PC-3 (cell line): ENCODE measurements at regions not wholly inside any gene's neighbourhood (a gene's known extent, or its start where the extent isn't known, plus 50 kb on each side); places are given as distances from the start of the nearest gene placed in this dataset.
A peak's percentile ranks its signal among the peaks of the same experiment; 100 is the strongest.
"Not testable (repeated sequence)": the region's sequence is repeated elsewhere in the genome, so short reads cannot be mapped to it uniquely, and the experiment has no call there.

Experiments
- ATAC-seq: fragments of 200-7000 bp; cut with Tn5 transposase; 2 replicates; pipeline ENCODE4 v1.9.1; 2020; ENCODE audit warnings: mild to moderate bottlenecking, moderate library complexity
- BruUV-seq: library from RNA; stranded (reverse); fragments of 400-500 nt; replicated peaks from 2 replicates; lab custom pipeline; 2021; lab: Mats Ljungman, UMichigan
- CTCF ChIA-PET: fragments of 300-600 bp; sonication (Branson Sonifier 250); formaldehyde crosslinking; loops from one replicate; lab custom pipeline; 2022; ENCODE audit warnings: antibody characterized with exemption; lab: Charles Lee
- POLR2A ChIA-PET: fragments of 300-600 bp; sonication (Branson Sonifier 250); formaldehyde crosslinking; loops from one replicate; lab custom pipeline; 2022; ENCODE audit warnings: antibody characterized with exemption; ENCODE audit not compliant: unreplicated experiment; lab: Charles Lee
- DNase-seq: peaks from one replicate; pipeline ENCODE4 v3.0.0-alpha.2; 2015
- H2AFZ ChIP-seq: fragments of 300-600 bp; sonication (generic); 2 replicates; pipeline ENCODE4 v1.6.0; 2016; ENCODE audit warnings: antibody characterized with exemption, low read length
- H3F3A ChIP-seq: fragments of 300-600 bp; sonication (generic); one replicate; pipeline ENCODE4 v1.6.0; 2017; ENCODE audit warnings: antibody characterized with exemption, low read length, control low read depth, mild to moderate bottlenecking; ENCODE audit not compliant: unreplicated experiment
- H3K27ac ChIP-seq: fragments of 300-600 bp; sonication (generic); 2 replicates; pipeline ENCODE4 v1.5.1; 2016; ENCODE audit warnings: mild to moderate bottlenecking, low read length
- H3K27me3 ChIP-seq: fragments of 300-600 bp; sonication (generic); 2 replicates; pipeline ENCODE4 v1.6.1; 2016; ENCODE audit warnings: low read length, mixed read lengths
- H3K36me3 ChIP-seq: fragments of 300-600 bp; sonication (generic); 2 replicates; pipeline ENCODE4 v1.6.1; 2016; ENCODE audit warnings: low read depth, mixed run types, low read length, mixed read lengths
- H3K4me1 ChIP-seq: fragments of 300-600 bp; sonication (generic); 2 replicates; pipeline ENCODE4 v1.5.1; 2016; ENCODE audit warnings: low read length; ENCODE audit not compliant: insufficient read depth
- H3K4me2 ChIP-seq: fragments of 300-600 bp; sonication (generic); 2 replicates; pipeline ENCODE4 v1.6.0; 2016; ENCODE audit warnings: low read length
- H3K4me3 ChIP-seq: fragments of 300-600 bp; sonication (generic); 2 replicates; pipeline ENCODE4 v1.5.1; 2016; ENCODE audit warnings: mild to moderate bottlenecking, low read length, mixed read lengths
- H3K79me2 ChIP-seq: fragments of 300-600 bp; sonication (generic); 2 replicates; pipeline ENCODE4 v1.6.1; 2017; ENCODE audit warnings: low read length, mixed read lengths
- H3K9ac ChIP-seq: fragments of 300-600 bp; sonication (generic); 2 replicates; pipeline ENCODE4 v1.6.0; 2016; ENCODE audit warnings: mild to moderate bottlenecking, low read length
- H3K9me2 ChIP-seq: fragments of 300-600 bp; sonication (generic); replicated peaks from 2 replicates; pipeline ENCODE4 v1.6.1; 2016; ENCODE audit warnings: mixed run types, low read length, mixed read lengths
- H3K9me3 ChIP-seq: fragments of 300-600 bp; sonication (generic); 2 replicates; pipeline ENCODE4 v1.6.1; 2016; ENCODE audit warnings: low read length, mixed read lengths
- H4K20me1 ChIP-seq: fragments of 300-600 bp; sonication (generic); 2 replicates; pipeline ENCODE4 v1.6.1; 2016; ENCODE audit warnings: low read length, mixed read lengths
- EZH2 ChIP-seq: fragments of 300-600 bp; sonication (generic); IDR thresholded peaks from one replicate; pipeline ENCODE4 v1.6.1; 2017; ENCODE audit warnings: antibody characterized with exemption, mild to moderate bottlenecking, low read length; ENCODE audit not compliant: unreplicated experiment
- EZH2phosphoT487 ChIP-seq: fragments of 300-600 bp; sonication (generic); IDR thresholded peaks from 2 replicates; pipeline ENCODE4 v1.6.1; 2018; ENCODE audit warnings: mild to moderate bottlenecking, antibody characterized with exemption, low read length, borderline replicate concordance
- intact Hi-C: fragments of 100-400 bp; cut with micrococcal nuclease; formaldehyde crosslinking; loops from 2 replicates; pipeline ENCODE4 v1.9.0; 2023
- TF ChIP-seq, protein P1 (sequence below): fragments of 300-600 bp; sonication (generic); conservative IDR thresholded peaks from 2 replicates; pipeline ENCODE4 v1.5.1; 2017; ENCODE audit warnings: antibody characterized with exemption, low read depth, mild to moderate bottlenecking, low read length

DNA sequence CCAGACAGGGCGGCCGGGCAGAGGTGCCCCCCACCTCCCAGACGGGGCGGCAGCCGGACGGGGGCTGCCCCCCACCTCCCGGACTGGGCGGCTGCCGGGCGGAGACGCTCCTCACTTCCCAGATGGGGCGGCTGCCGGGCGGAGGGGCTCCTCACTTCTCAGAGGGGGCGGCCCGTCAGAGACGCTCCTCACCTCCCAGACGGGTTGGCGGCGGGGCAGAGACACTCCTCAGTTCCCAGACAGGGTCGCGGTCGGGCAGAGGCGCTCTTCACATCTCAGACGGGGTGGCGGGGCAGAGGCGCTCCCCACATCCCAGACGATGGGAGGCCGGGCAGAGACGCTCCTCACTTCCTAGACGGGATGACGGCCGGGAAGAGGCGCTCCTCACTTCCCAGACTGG is 68.5 kb upstream of the GPC4 start:
- H3K4me2 ChIP-seq, H3K27me3 ChIP-seq, ATAC-seq, DNase-seq, H2AFZ ChIP-seq, H3K27ac ChIP-seq, H4K20me1 ChIP-seq, H3F3A ChIP-seq, H3K9me3 ChIP-seq, BruUV-seq, H3K9me2 ChIP-seq, H3K4me3 ChIP-seq, H3K9ac ChIP-seq, POLR2A ChIA-PET, H3K79me2 ChIP-seq, CTCF ChIA-PET, intact Hi-C loops, H3K36me3 ChIP-seq: not testable (repeated sequence)
- peaks cover 13% of the 10 kb centered on the region; the same call in 1 of the 2 replicates for H3K4me1 ChIP-seq

DNA sequence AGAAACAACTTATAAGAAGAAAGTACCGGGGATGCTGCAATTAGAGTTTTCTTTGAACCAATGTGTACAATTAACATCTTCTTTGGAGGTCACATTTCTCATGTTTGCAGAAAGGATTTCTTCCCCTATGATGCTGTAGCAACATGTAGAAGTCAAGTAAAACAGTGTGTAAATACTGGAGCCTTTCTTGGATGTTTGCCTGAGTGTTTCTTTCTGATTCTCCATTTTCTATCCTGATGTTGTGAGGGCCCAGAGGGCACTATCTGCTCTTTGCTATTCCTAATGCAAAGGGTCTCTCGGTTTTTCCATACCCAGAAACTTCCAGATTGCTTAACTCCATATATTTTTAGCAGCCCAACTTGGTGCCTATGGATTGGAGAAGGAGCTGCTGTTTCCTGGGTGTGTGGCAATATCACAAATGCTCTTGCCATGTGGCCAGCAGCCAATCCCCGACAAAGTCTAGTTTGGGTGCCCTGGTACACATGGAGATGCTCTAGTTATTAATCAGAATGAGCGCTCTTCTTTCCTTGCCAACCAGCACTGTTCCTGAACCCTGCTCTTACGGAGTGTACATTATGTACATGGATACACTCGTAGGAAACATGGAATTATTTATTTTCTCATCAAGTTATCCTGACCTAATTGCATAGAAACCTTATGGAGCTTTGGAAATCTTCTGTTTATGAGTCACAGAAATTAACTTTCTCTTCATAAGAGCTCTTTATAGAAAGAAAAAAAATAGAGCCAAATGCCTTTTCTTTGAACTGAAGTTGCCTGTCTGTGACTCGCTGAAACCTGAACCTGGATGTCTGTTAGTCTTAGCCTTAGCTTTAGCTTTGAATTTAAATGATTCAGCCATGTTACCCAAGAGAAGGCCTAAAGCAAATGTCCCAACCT is 67.0 kb upstream of the GPC4 start:
- intact Hi-C loops = no loop called here
- H3K79me2 ChIP-seq = no peaks in the 10 kb centered on the region
- H3K27ac ChIP-seq = peak overlapping the region; percentile 80
- no peaks in the 10 kb centered on the region for H3K9me3 ChIP-seq
- ATAC-seq (peak; percentile 93), DNase-seq (peak; percentile 70)
- no peaks in the 10 kb centered on the region for H3K9me2 ChIP-seq
- no peaks in the 10 kb centered on the region for H3K27me3 ChIP-seq
- H3K4me3 ChIP-seq = no peak overlapping the region
- H3K9ac ChIP-seq = no peak overlapping the region
- H3K4me2 ChIP-seq = peak overlapping the region; percentile 57
- ChIA-PET CTCF (no interaction called here), POLR2A (interaction anchor here (0.6 to 0.7 kb wide), 2 partner anchors 61 to 215 kb away, joined by 4 to 6 read pairs; no protein-coding TSS in a partner anchor)
- no peaks in the 10 kb centered on the region for H3K36me3 ChIP-seq
- H3K4me1 ChIP-seq = peaks cover 13% of the 10 kb centered on the region; the same call in 1 of the 2 replicates
- H3F3A ChIP-seq = no peaks in the 10 kb centered on the region
- H4K20me1 ChIP-seq = no peaks in the 10 kb centered on the region
- H2AFZ ChIP-seq = 0 out of 2 replicates have a peak overlapping the region, but pooled peaks have one; percentile 52
- BruUV-seq = no TSS peak
- TF ChIP-seq, protein P1, sequence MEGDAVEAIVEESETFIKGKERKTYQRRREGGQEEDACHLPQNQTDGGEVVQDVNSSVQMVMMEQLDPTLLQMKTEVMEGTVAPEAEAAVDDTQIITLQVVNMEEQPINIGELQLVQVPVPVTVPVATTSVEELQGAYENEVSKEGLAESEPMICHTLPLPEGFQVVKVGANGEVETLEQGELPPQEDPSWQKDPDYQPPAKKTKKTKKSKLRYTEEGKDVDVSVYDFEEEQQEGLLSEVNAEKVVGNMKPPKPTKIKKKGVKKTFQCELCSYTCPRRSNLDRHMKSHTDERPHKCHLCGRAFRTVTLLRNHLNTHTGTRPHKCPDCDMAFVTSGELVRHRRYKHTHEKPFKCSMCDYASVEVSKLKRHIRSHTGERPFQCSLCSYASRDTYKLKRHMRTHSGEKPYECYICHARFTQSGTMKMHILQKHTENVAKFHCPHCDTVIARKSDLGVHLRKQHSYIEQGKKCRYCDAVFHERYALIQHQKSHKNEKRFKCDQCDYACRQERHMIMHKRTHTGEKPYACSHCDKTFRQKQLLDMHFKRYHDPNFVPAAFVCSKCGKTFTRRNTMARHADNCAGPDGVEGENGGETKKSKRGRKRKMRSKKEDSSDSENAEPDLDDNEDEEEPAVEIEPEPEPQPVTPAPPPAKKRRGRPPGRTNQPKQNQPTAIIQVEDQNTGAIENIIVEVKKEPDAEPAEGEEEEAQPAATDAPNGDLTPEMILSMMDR = no peak
- TF ChIP-seq EZH2phosphoT487 (no peak), EZH2 (no peak)

DNA sequence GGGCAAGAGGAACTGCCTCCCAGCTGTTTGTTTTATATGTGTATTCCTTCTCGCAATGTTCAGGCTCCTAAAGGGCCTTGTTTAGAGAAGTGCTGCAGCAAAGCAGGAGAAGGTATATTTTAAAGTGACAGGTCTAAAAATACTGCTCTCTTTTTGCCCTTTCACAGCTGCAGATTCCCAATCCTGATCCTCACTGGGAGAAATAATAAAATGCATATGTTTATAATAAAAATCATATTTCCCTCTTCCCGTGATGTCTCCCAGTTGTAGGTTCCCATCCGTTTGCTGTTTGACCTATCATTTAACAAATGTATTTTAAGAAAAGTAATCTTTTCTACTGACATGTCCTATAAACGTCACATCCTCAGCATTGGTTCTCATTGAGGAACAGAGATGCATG is 62.7 kb upstream of the GPC4 start:
- no peak for TF ChIP-seq EZH2phosphoT487
- TF ChIP-seq, protein P1 = no peak
- TF ChIP-seq EZH2 = no peak
- intact Hi-C loops = no loop called here
- no peak for DNase-seq

More for the DNA sequence above, 62.7 kb upstream of the GPC4 start:
- Histone ChIP-seq H3K4me3 (no peak overlapping the region), H3K27ac (no peak overlapping the region), H3K9me2 (no peaks in the 10 kb centered on the region), H3F3A (no peaks in the 10 kb centered on the region), H3K36me3 (no peaks in the 10 kb centered on the region), H3K9ac (no peak overlapping the region), H4K20me1 (no peaks in the 10 kb centered on the region), H2AFZ (no peak overlapping the region), H3K9me3 (no peaks in the 10 kb centered on the region), H3K4me1 (peaks cover 12% of the 10 kb centered on the region; the same call in 1 of the 2 replicates), H3K79me2 (no peaks in the 10 kb centered on the region), H3K4me2 (no peak overlapping the region), H3K27me3 (no peaks in the 10 kb centered on the region)
- CTCF ChIA-PET = no interaction called here
- no peak for ATAC-seq
- POLR2A ChIA-PET = no interaction called here
- no TSS peak for BruUV-seq
